Tibial nerve (tissue), 3 donors: ENCODE measurements at regions not wholly inside any gene's neighbourhood (a gene's known extent, or its start where the extent isn't known, plus 50 kb on each side); places are given as distances from the start of the nearest gene placed in this dataset.

Experiments used
- CTCF ChIP-seq, 5 experiments: fragments of 200-600 bp in 3 of 5; fragments of 450-650 bp in 2 of 5; sonication (generic) in 3 of 5; IDR thresholded peaks; one replicate each; pipeline ENCODE4 v1.5.1; 2016 to 2019; ENCODE audit warnings: antibody characterized with exemption in 5 of 5, mild to moderate bottlenecking in 3 of 5, moderate library complexity in 2 of 5
- POLR2A ChIP-seq, 2 donors: fragments of 450-650 bp; IDR thresholded peaks; one replicate each; pipeline ENCODE4 v1.6.1; 2017; ENCODE audit warnings: antibody characterized with exemption in 2 of 2, mild to moderate bottlenecking in 2 of 2, moderate library complexity in 2 of 2

GRCh38 chr2:41042343-41042742, 590.5 kb upstream of the SLC8A1 start:
- TF ChIP-seq CTCF (IDR thresholded peaks at IDR 0.05): no peak
- TF ChIP-seq POLR2A (IDR thresholded peaks at IDR 0.05): no peak
